H1 (cell line): ENCODE measurements at regions not wholly inside any gene's neighbourhood (a gene's known extent, or its start where the extent isn't known, plus 50 kb on each side); places are given as distances from the start of the nearest gene placed in this dataset.

Experiments used
- CTCF ChIA-PET: fragments of 300-600 bp; sonication (Branson Sonifier 250); formaldehyde crosslinking; loops from one replicate; lab custom pipeline; 2021; ENCODE audit not compliant: partially characterized antibody; lab: Charles Lee
- POLR2A ChIA-PET: fragments of 300-600 bp; sonication (Branson Sonifier 250); formaldehyde crosslinking; loops from one replicate; lab custom pipeline; 2021; ENCODE audit warnings: inconsistent platforms; ENCODE audit not compliant: partially characterized antibody; lab: Charles Lee
- DNase-seq, 2 experiments: peaks; one replicate each; pipeline versions ENCODE4 v3.0.0 to v3.0.0-alpha.2; 2010 to 2022; ENCODE audit warnings: low spot score in 2 of 2, low read depth in 1 of 2, mixed read lengths in 1 of 2
- FAIRE-seq: peaks from 2 replicates; lab custom pipeline; 2011; peaks lifted over from hg19 to GRCh38; lab: Jason Lieb, UNC
- H2AFZ ChIP-seq: 2 replicates; pipeline ENCODE4 v1.8.1; 2012; ENCODE audit warnings: low read length, inconsistent platforms
- H2AK5ac ChIP-seq: 2 replicates; pipeline ENCODE4 v1.6.1; 2013; ENCODE audit warnings: low read depth, low read length
- H2BK120ac ChIP-seq: replicated peaks from 2 replicates; pipeline ENCODE3; 2013; ENCODE audit warnings: low read depth, low read length, inconsistent platforms
- H2BK12ac ChIP-seq: 2 replicates; pipeline ENCODE4 v1.6.1; 2013; ENCODE audit warnings: low read depth, low read length
- H2BK15ac ChIP-seq: 2 replicates; pipeline ENCODE4 v1.6.1; 2013; ENCODE audit warnings: low read length
- H2BK20ac ChIP-seq: 2 replicates; pipeline ENCODE4 v1.6.1; 2013; ENCODE audit warnings: low read length
- H2BK5ac ChIP-seq: 2 replicates; pipeline ENCODE4 v1.6.1; 2013; ENCODE audit warnings: low read depth, low read length
- H3K14ac ChIP-seq: 2 replicates; pipeline ENCODE4 v1.6.1; 2013; ENCODE audit warnings: inconsistent platforms; ENCODE audit not compliant: insufficient read length
- H3K18ac ChIP-seq: 2 replicates; pipeline ENCODE4 v1.6.1; 2013; ENCODE audit warnings: low read length; ENCODE audit errors: extremely low read depth
- H3K23ac ChIP-seq: 2 replicates; pipeline ENCODE4 v1.6.1; 2013; ENCODE audit warnings: inconsistent platforms; ENCODE audit not compliant: insufficient read length
- H3K23me2 ChIP-seq: 2 replicates; pipeline ENCODE4 v1.6.1; 2013; ENCODE audit warnings: low read depth, low read length
- H3K27ac ChIP-seq: 2 replicates; pipeline ENCODE4 v1.6.1; 2011; ENCODE audit warnings: low read depth, low read length, inconsistent platforms
- H3K27me3 ChIP-seq, 4 experiments: replicated peaks in 1 of 4; 1 replicate in 1 of 4; 2 replicates in 3 of 4; pipeline versions ENCODE4 v1.6.1 to v1.8.1; 2011 to 2013; ENCODE audit warnings: low read length in 3 of 4, mild to moderate bottlenecking in 3 of 4, inconsistent platforms in 2 of 4, mixed read lengths in 2 of 4, moderate library complexity in 1 of 4; ENCODE audit not compliant: control insufficient read depth in 3 of 4, insufficient read depth in 3 of 4; ENCODE audit errors: extremely low read depth in 1 of 4
- H3K36me3 ChIP-seq, 4 experiments: 2 replicates each; pipeline versions ENCODE4 v1.6.1 to v1.8.1; 2011 to 2013; ENCODE audit warnings: mild to moderate bottlenecking in 4 of 4, low read length in 3 of 4, moderate library complexity in 2 of 4, control low read depth in 1 of 4, inconsistent platforms in 1 of 4; ENCODE audit not compliant: insufficient read depth in 4 of 4, control insufficient read depth in 2 of 4
- H3K4ac ChIP-seq: replicated peaks from 2 replicates; pipeline ENCODE3; 2013; ENCODE audit warnings: low read length, low read depth, mixed read lengths, inconsistent platforms; ENCODE audit not compliant: insufficient read length
- H3K4me1 ChIP-seq, 4 experiments: replicated peaks in 1 of 4; 1 replicate in 1 of 4; 2 replicates in 3 of 4; pipeline versions ENCODE4 v1.6.1 to v1.8.1; 2011 to 2013; ENCODE audit warnings: low read length in 3 of 4, inconsistent platforms in 2 of 4, mixed read lengths in 1 of 4; ENCODE audit not compliant: insufficient read depth in 4 of 4, control insufficient read depth in 3 of 4
- H3K4me2 ChIP-seq, 2 experiments: 2 replicates each; pipeline versions ENCODE4 v1.6.1 to v1.8.1; 2011 to 2013; ENCODE audit warnings: low read depth in 2 of 2, low read length in 2 of 2, control low read depth in 1 of 2, inconsistent platforms in 1 of 2, mild to moderate bottlenecking in 1 of 2; ENCODE audit not compliant: insufficient read depth in 1 of 2
- H3K4me3 ChIP-seq, 4 experiments: fragments of 200-600, 300-600 bp in 1 of 4; sonication (generic), shearing (Covaris generic), sonication (Bioruptor Twin) in 1 of 4; 2 replicates each; pipeline versions ENCODE4 v1.5.1 to v1.8.1; 2011 to 2016; ENCODE audit warnings: low read length in 4 of 4, low read depth in 3 of 4, control low read depth in 2 of 4, inconsistent platforms in 2 of 4, mild to moderate bottlenecking in 2 of 4, mixed read lengths in 1 of 4, moderate library complexity in 1 of 4; ENCODE audit not compliant: insufficient read depth in 2 of 4; ENCODE audit errors: extremely low read depth in 1 of 4
- H3K56ac ChIP-seq: replicated peaks from 2 replicates; pipeline ENCODE3; 2013; ENCODE audit warnings: low read depth, mild to moderate bottlenecking, mixed read lengths, low read length, inconsistent platforms; ENCODE audit not compliant: insufficient read length
- H3K79me1 ChIP-seq: 2 replicates; pipeline ENCODE4 v1.6.1; 2013; ENCODE audit warnings: low read depth, low read length, control low read depth
- H3K79me2 ChIP-seq, 2 experiments: 2 replicates each; pipeline versions ENCODE4 v1.6.1 to v1.8.1; 2012 to 2013; ENCODE audit warnings: low read length in 2 of 2, mild to moderate bottlenecking in 2 of 2, inconsistent platforms in 1 of 2; ENCODE audit not compliant: insufficient read depth in 2 of 2, control insufficient read depth in 1 of 2
- H3K9ac ChIP-seq, 4 experiments: replicated peaks in 1 of 4; 1 replicate in 1 of 4; 2 replicates in 3 of 4; pipeline versions ENCODE4 v1.6.1 to v1.8.1; 2011 to 2013; ENCODE audit warnings: low read depth in 3 of 4, low read length in 3 of 4, control low read depth in 2 of 4, mild to moderate bottlenecking in 2 of 4, moderate library complexity in 2 of 4, inconsistent platforms in 1 of 4; ENCODE audit errors: extremely low read depth in 1 of 4
- H3K9me3 ChIP-seq, 2 experiments: 2 replicates each; pipeline versions ENCODE4 v1.6.1 to v1.8.1; 2012 to 2013; ENCODE audit warnings: mild to moderate bottlenecking in 2 of 2, moderate library complexity in 2 of 2, control low read depth in 1 of 2, inconsistent platforms in 1 of 2, low read depth in 1 of 2, low read length in 1 of 2, mixed read lengths in 1 of 2; ENCODE audit not compliant: insufficient read depth in 2 of 2
- H4K20me1 ChIP-seq, 2 experiments: replicated peaks in 1 of 2; 2 replicates each; pipeline versions ENCODE3 to v1.8.1; 2011 to 2013; ENCODE audit warnings: inconsistent platforms in 2 of 2, low read length in 2 of 2, mild to moderate bottlenecking in 1 of 2; ENCODE audit not compliant: insufficient read depth in 2 of 2, control insufficient read depth in 1 of 2
- H4K5ac ChIP-seq: 2 replicates; pipeline ENCODE4 v1.6.1; 2013; ENCODE audit warnings: low read length, low read depth, mixed read lengths, inconsistent platforms; ENCODE audit not compliant: insufficient read length
- H4K8ac ChIP-seq: 2 replicates; pipeline ENCODE4 v1.8.0; 2013; ENCODE audit warnings: mild to moderate bottlenecking, moderate library complexity, low read length, inconsistent platforms; ENCODE audit not compliant: insufficient read depth; ENCODE audit errors: extremely low read depth
- H4K91ac ChIP-seq: replicated peaks from 2 replicates; pipeline ENCODE3; 2013; ENCODE audit warnings: low read length, mixed read lengths, inconsistent platforms; ENCODE audit not compliant: insufficient read length
- CHD1 ChIP-seq: IDR thresholded peaks from 2 replicates; pipeline ENCODE4 v1.6.1; 2012; ENCODE audit warnings: low read depth, low read length, improper control_type of control experiment
- CHD2 ChIP-seq: IDR thresholded peaks from 2 replicates; pipeline ENCODE4 v1.6.1; 2012; ENCODE audit warnings: low read length, improper control_type of control experiment
- CREB1 ChIP-seq: IDR thresholded peaks from 2 replicates; pipeline ENCODE4 v1.6.1; 2012; ENCODE audit warnings: inconsistent platforms
- CTCF ChIP-seq, 3 experiments: IDR thresholded peaks; 1 replicate in 2 of 3; 2 replicates in 1 of 3; pipeline versions ENCODE4 v1.5.1 to v1.6.1; 2011; ENCODE audit warnings: low read length in 3 of 3, mild to moderate bottlenecking in 3 of 3, inconsistent platforms in 2 of 3, low read depth in 1 of 3, moderate library complexity in 1 of 3; ENCODE audit not compliant: insufficient read depth in 1 of 3; ENCODE audit errors: control extremely low read depth in 1 of 3
- EGR1 ChIP-seq: IDR thresholded peaks from 2 replicates; pipeline ENCODE4 v1.6.1; 2011; ENCODE audit warnings: low read depth, low read length, borderline replicate concordance
- EZH2 ChIP-seq: fragments of 200-600 bp; sonication (generic); IDR thresholded peaks from 2 replicates; pipeline ENCODE4 v1.7.1; 2012; ENCODE audit warnings: low read depth, mild to moderate bottlenecking, moderate library complexity, low read length, inconsistent platforms; ENCODE audit not compliant: severe bottlenecking
- GABPA ChIP-seq: IDR thresholded peaks from 2 replicates; pipeline ENCODE4 v1.6.1; 2011; ENCODE audit warnings: mild to moderate bottlenecking, low read length, moderate library complexity, borderline replicate concordance; ENCODE audit not compliant: insufficient read depth
- HDAC6 ChIP-seq: IDR thresholded peaks from one replicate; pipeline ENCODE4 v1.7.1; 2012; ENCODE audit warnings: low read depth, mild to moderate bottlenecking, inconsistent platforms, low read length, moderate library complexity
- NRF1 ChIP-seq: IDR thresholded peaks from 2 replicates; pipeline ENCODE4 v1.6.1; 2011; ENCODE audit warnings: mild to moderate bottlenecking, low read depth, low read length, improper control_type of control experiment
- RBBP5 ChIP-seq: IDR thresholded peaks from 2 replicates; pipeline ENCODE4 v1.7.1; 2012; ENCODE audit warnings: low read depth, mild to moderate bottlenecking, inconsistent platforms, low read length, moderate library complexity, borderline replicate concordance
- RXRA ChIP-seq: IDR thresholded peaks from 2 replicates; pipeline ENCODE4 v1.6.1; 2011; ENCODE audit warnings: low read depth, mild to moderate bottlenecking, low read length, moderate library complexity; ENCODE audit not compliant: insufficient read depth
- SAP30 ChIP-seq: fragments of 300-600 bp; sonication (generic); IDR thresholded peaks from 2 replicates; pipeline ENCODE4 v1.7.1; 2012; ENCODE audit warnings: low read length, moderate library complexity, mild to moderate bottlenecking, inconsistent platforms; ENCODE audit not compliant: insufficient read depth, insufficient replicate concordance
- SUZ12 ChIP-seq: fragments of 200-600 bp; sonication (generic); IDR thresholded peaks from 2 replicates; pipeline ENCODE4 v1.6.1; 2012; ENCODE audit warnings: mild to moderate bottlenecking, inconsistent platforms, low read length, moderate library complexity, mixed read lengths
- TAF7 ChIP-seq: optimal IDR thresholded peaks from 2 replicates; pipeline ENCODE3; 2011; ENCODE audit warnings: low read depth, mild to moderate bottlenecking, inconsistent platforms, low read length, moderate library complexity, borderline replicate concordance

GRCh38 chr3:164397462-164397861, 680.8 kb downstream of the SI start:
- H3K9me3 ChIP-seq: no peaks in the 10 kb centered on the region
- no peak overlapping the region for H4K8ac ChIP-seq
- no peak overlapping the region for H3K14ac ChIP-seq
- H3K23me2 ChIP-seq: no peaks in the 10 kb centered on the region
- no peaks in the 10 kb centered on the region for H3K4me1 ChIP-seq
- no peak overlapping the region for H4K5ac ChIP-seq
- H3K9ac ChIP-seq: no peak overlapping the region
- no peak overlapping the region for H2AFZ ChIP-seq
- H4K20me1 ChIP-seq: no peaks in the 10 kb centered on the region
- no peaks in the 10 kb centered on the region for H3K36me3 ChIP-seq
- ChIA-PET CTCF (no interaction called here), POLR2A (no interaction called here)
- H2BK15ac ChIP-seq: no peak overlapping the region
- H3K79me2 ChIP-seq: no peaks in the 10 kb centered on the region
- H3K56ac ChIP-seq: no peak overlapping the region
- H2BK20ac ChIP-seq: no peak overlapping the region
- H2AK5ac ChIP-seq: no peak overlapping the region
- H3K4ac ChIP-seq: no peak overlapping the region
- no peak overlapping the region for H2BK12ac ChIP-seq
- no peak overlapping the region for H2BK120ac ChIP-seq
- no peaks in the 10 kb centered on the region for H3K79me1 ChIP-seq
- H3K27me3 ChIP-seq: no peaks in the 10 kb centered on the region
- no peak overlapping the region for H3K18ac ChIP-seq
- H4K91ac ChIP-seq: no peak overlapping the region
- H3K27ac ChIP-seq: no peak overlapping the region
- no peak overlapping the region for H3K4me2 ChIP-seq
- FAIRE-seq (no peak), DNase-seq (no peak)
- H2BK5ac ChIP-seq: no peak overlapping the region
- no peak overlapping the region for H3K4me3 ChIP-seq
- H3K23ac ChIP-seq: no peak overlapping the region
- no peak for TF ChIP-seq CTCF (IDR thresholded peaks at IDR 0.05; ENCODE audit: control extremely low read depth in 1 of 3, insufficient read depth in 1 of 3, low read depth in 1 of 3, low read length in 3 of 3)
- TF ChIP-seq EGR1: no peak
- TF ChIP-seq GABPA: no peak
- no peak for TF ChIP-seq CREB1
- no peak for TF ChIP-seq EZH2
- TF ChIP-seq NRF1: no peak
- no peak for TF ChIP-seq CHD2
- TF ChIP-seq SAP30: no peak
- TF ChIP-seq SUZ12: no peak
- no peak for TF ChIP-seq TAF7
- TF ChIP-seq HDAC6: no peak
- no peak for TF ChIP-seq CHD1
- TF ChIP-seq RBBP5: no peak
- TF ChIP-seq RXRA: no peak
